SK-N-MC (cell line): ENCODE measurements at regions not wholly inside any gene's neighbourhood (a gene's known extent, or its start where the extent isn't known, plus 50 kb on each side); places are given as distances from the start of the nearest gene placed in this dataset.

ENCODE experiments used
- DNase-seq: peaks from one replicate; pipeline ENCODE4 v3.0.0-alpha.2; 2011; ENCODE audit warnings: low read depth, low spot score
- H3K27ac ChIP-seq: fragments of 200-600 bp; sonication (generic); 2 replicates; pipeline ENCODE4 v1.5.1; 2016; ENCODE audit warnings: mixed run types
- H3K36me3 ChIP-seq: fragments of 200-600 bp; sonication (generic); 2 replicates; pipeline ENCODE4 v1.6.1; 2017; ENCODE audit warnings: antibody characterized with exemption, low read length, mixed read lengths; ENCODE audit not compliant: insufficient read depth
- H3K4me3 ChIP-seq: fragments of 200-600 bp; sonication (generic); 2 replicates; pipeline ENCODE4 v1.5.1; 2016
- H3K9ac ChIP-seq: fragments of 200-600 bp; sonication (generic); 2 replicates; pipeline ENCODE4 v1.8.0; 2017; ENCODE audit warnings: mixed run types, mixed read lengths; ENCODE audit not compliant: insufficient read length
- H3K9me3 ChIP-seq: fragments of 200-600 bp; sonication (generic); 2 replicates; pipeline ENCODE4 v1.6.1; 2017; ENCODE audit warnings: low read depth, mild to moderate bottlenecking, antibody characterized with exemption, low read length, moderate library complexity, mixed read lengths
- EZH2 ChIP-seq: fragments of 200-600 bp; sonication (generic); IDR thresholded peaks from one replicate; pipeline ENCODE4 v1.6.1; 2017; ENCODE audit warnings: antibody characterized with exemption
- FOXP2 ChIP-seq: optimal IDR thresholded peaks from 2 replicates; pipeline ENCODE3; 2011; ENCODE audit warnings: mild to moderate bottlenecking, moderate library complexity; ENCODE audit not compliant: insufficient read depth; ENCODE audit errors: extremely low read length, control extremely low read depth
- POLR2AphosphoS5 ChIP-seq: IDR thresholded peaks from 2 replicates; pipeline ENCODE4 v1.6.1; 2012; ENCODE audit warnings: mild to moderate bottlenecking, low read depth, low read length, borderline replicate concordance

DNA sequence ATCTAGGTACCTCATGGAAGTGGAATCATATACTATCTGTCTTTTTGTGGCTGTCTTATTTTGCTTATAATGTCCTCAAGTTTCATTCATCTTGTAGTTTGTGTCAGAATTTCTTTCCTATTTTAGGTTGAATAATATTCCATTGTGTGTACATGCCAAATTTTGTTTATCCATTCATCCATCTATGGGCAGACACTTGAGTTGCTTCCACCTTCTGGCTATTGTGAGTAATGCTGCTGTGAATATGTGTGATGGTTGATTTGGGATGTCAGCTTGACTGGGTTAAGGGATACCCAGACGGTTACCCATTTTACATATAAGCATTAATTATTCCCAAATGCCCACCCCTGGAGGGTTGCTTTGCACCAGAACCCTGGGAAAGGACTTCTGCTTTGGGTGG is 477.5 kb downstream of the PTPRU start:
- Histone ChIP-seq H3K36me3 (no peaks in the 10 kb centered on the region), H3K9ac (no peak overlapping the region)
- no peak for TF ChIP-seq POLR2AphosphoS5
- no peak for TF ChIP-seq FOXP2
- TF ChIP-seq EZH2, result no peak

GRCh38 chr1:29712801-29713200 is 476.5 kb downstream of the PTPRU start:
- H3K4me3 ChIP-seq, result no peak overlapping the region
- H3K27ac ChIP-seq, result no peak overlapping the region
- TF ChIP-seq FOXP2, result no peak
- no peaks in the 10 kb centered on the region for H3K9me3 ChIP-seq
- no peak for DNase-seq
- no peak overlapping the region for H3K9ac ChIP-seq
- no peaks in the 10 kb centered on the region for H3K36me3 ChIP-seq

More for the DNA sequence above, 477.5 kb downstream of the PTPRU start:
- DNase-seq, result no peak
- Histone ChIP-seq H3K9me3 (no peaks in the 10 kb centered on the region), H3K4me3 (no peak overlapping the region), H3K27ac (no peak overlapping the region)

- DNase-seq, result no peak
- no peak overlapping the region for H3K27ac ChIP-seq
- TF ChIP-seq POLR2AphosphoS5 (no peak), FOXP2 (no peak), EZH2 (no peak)
- H3K4me3 ChIP-seq, result no peak overlapping the region
- no peaks in the 10 kb centered on the region for H3K9me3 ChIP-seq
- H3K9ac ChIP-seq, result no peak overlapping the region
- no peaks in the 10 kb centered on the region for H3K36me3 ChIP-seq
Observed at GRCh38 chr1:29712284-29712651, 475.9 kb downstream of the PTPRU start.

DNA sequence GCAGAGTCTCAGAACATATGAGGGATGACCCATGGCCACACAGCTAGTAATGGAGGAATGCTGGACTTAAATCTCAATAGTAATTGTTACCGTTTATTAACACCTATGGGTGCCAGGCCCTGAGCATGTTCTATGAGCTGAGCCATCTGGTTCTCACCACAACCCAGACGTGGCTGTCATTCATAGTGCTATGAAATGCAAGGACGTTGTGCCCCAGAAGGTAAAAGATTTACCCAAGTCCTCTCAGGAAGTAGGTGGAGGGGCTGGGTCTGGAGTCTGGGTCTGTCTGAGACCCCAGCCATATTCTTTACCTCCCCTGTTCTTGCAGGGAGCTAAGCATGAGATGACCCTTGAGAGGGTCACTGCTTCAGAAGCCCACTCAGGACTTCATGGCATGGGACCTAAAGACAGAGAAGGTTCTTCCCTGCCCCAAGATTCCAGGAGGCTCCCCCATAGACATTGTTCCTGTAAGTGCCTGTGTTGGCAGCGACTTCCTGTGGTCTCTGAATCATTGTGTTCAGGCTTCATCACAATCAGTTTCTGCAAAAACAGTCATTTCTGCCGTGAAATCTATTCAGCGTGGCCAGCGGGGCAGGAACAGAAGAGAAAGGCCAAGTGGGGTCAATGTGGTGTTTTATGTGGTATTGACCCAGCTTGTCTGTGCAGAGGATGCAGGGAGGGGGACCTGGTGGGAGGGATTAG is 475.4 kb downstream of the PTPRU start:
- H3K9me3 ChIP-seq, result no peaks in the 10 kb centered on the region

DNA sequence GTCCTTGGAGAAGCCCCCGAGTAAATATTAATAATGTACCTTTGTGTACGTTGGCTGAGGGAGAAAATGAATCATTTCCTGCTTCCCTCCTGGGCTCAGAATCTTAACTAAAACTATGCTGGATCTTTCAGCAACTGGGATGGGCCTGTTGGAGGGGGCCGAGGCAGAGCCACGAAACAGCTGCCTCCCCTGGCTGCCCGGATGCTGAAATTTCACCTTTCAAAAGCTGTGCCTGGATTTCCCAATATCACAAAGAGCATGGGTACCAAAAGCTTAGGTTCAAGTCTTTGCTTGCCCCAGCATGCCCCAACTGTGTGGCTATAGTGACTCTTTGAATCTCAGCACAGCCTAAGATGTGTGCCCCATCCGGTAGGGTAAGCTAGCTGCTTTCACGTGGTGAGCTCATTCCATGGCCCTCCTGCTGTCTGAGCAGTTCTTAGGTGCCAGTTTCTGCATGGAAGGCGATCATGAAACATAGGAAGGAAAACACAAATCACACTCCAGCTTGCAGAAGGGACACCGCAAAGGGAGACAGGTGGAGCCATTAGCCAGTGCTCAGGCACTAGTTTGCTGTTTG is 473.5 kb downstream of the PTPRU start:
- Histone ChIP-seq H3K9me3 (no peaks in the 10 kb centered on the region), H3K9ac (no peak overlapping the region), H3K36me3 (no peaks in the 10 kb centered on the region), H3K27ac (peak overlapping the region; percentile 63; the same call in 1 of the 2 replicates), H3K4me3 (no peak overlapping the region)
- no peak for TF ChIP-seq POLR2AphosphoS5
- no peak for TF ChIP-seq FOXP2
- TF ChIP-seq EZH2, result no peak
- no peak for DNase-seq

More for the DNA sequence above, 475.4 kb downstream of the PTPRU start:
- Histone ChIP-seq H3K27ac (no peak overlapping the region), H3K36me3 (no peaks in the 10 kb centered on the region), H3K4me3 (no peak overlapping the region), H3K9ac (no peak overlapping the region)
- no peak for DNase-seq
- no peak for TF ChIP-seq EZH2

DNA sequence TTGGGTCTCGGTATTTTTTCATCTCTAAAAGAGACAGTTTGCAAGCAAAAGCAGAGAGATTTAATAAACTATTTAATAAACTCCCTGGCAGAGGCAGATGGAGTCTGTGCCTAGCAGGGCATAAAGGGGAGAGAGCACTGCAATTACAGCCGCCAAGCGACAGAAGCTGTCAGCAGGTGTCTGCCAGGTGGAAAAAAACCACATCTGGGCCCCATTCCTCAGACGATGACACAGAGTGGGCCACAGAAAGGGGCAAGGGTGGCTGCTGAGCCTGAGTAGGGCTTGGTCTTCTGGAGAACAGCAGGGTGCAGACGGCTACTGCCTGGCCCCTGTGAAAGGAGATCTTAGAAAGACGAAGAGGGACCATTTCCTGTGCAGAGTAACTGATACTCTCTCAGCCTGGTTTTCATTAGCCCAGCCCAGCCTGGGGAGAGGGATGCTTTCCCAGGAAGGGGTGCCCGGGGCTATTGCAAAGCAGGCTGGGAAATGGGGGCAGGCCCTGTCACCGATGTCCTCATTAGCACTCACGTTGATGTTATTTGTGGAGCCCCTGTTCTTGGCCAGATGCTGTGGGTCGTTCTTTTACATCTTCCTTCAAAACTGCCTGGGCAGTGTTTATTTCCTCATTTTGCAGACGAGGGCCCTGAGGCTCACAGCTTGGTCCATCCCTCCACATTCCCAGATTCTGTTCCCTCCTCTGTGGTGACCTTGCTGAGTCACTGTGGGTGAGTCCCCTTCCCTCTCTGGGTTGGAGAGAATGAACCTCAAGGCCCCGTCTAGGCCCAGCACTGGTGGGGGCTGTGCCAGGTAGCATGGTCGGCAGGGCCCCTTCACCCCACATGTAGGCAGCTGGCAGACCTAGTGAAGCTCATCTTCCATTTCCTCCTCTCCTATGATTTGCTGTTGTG is 472.7 kb downstream of the PTPRU start:
- Histone ChIP-seq H3K4me3 (peak overlapping the region; percentile 57; the same call in 1 of the 2 replicates), H3K9ac (no peak overlapping the region), H3K36me3 (no peaks in the 10 kb centered on the region), H3K27ac (peak overlapping the region; percentile 70), H3K9me3 (no peaks in the 10 kb centered on the region)
- DNase-seq, result peak; percentile 18
- TF ChIP-seq FOXP2, result no peak
- TF ChIP-seq EZH2, result no peak
- TF ChIP-seq POLR2AphosphoS5, result no peak

DNA sequence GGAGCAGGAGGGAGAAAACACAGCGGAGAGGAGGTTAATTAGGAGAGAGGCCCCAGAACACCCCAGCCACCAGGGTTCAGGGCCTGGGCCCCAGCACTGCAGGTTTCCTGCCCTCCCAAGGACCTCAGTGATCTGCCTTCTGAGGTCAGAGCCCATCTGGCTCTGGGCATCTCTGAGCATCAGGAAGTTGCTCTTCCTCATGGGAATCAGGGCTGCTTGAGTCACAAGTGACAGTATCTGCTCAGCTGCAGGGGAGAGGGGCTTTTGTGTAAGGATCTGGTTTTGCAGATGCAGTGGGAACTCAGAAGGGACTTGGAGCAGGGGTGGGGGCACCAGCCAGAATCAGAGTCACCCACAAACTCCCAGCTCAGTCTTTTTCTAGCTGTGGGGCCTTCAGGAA is 472.1 kb downstream of the PTPRU start:
- H3K27ac ChIP-seq, result peak overlapping the region; percentile 70
- no peak for TF ChIP-seq EZH2
- TF ChIP-seq FOXP2, result no peak
- TF ChIP-seq POLR2AphosphoS5, result no peak
- no peaks in the 10 kb centered on the region for H3K36me3 ChIP-seq
- no peak for DNase-seq
- H3K4me3 ChIP-seq, result peak overlapping the region; percentile 57; the same call in 1 of the 2 replicates
- H3K9ac ChIP-seq, result no peak overlapping the region
- no peaks in the 10 kb centered on the region for H3K9me3 ChIP-seq

GRCh38 chr1:29707796-29708195 is 471.5 kb downstream of the PTPRU start:
- H3K27ac ChIP-seq, result no peak overlapping the region

More at GRCh38 chr1:29707796-29708195, 471.5 kb downstream of the PTPRU start:
- Histone ChIP-seq H3K9me3 (no peaks in the 10 kb centered on the region), H3K36me3 (no peaks in the 10 kb centered on the region), H3K4me3 (no peak overlapping the region), H3K9ac (no peak overlapping the region)
- TF ChIP-seq FOXP2 (no peak), POLR2AphosphoS5 (no peak), EZH2 (no peak)
- no peak for DNase-seq
